GM12891 (cell line): ENCODE measurements at regions not wholly inside any gene's neighbourhood (a gene's known extent, or its start where the extent isn't known, plus 50 kb on each side); places are given as distances from the start of the nearest gene placed in this dataset.
"Not testable (repeated sequence)": the region's sequence is repeated elsewhere in the genome, so short reads cannot be mapped to it uniquely, and the experiment has no call there.

ENCODE experiments used
- PAX5 ChIP-seq: IDR thresholded peaks from 2 replicates; pipeline ENCODE4 v1.6.1; 2011; ENCODE audit warnings: low read length, moderate library complexity, mild to moderate bottlenecking; ENCODE audit not compliant: insufficient read depth, severe bottlenecking
- POLR2A ChIP-seq: IDR thresholded peaks from 2 replicates; pipeline ENCODE4 v1.6.1; 2011; ENCODE audit warnings: low read depth, low read length, control low read depth
- TAF1 ChIP-seq: IDR thresholded peaks from 2 replicates; pipeline ENCODE4 v1.6.1; 2011; ENCODE audit warnings: low read depth, low read length, control low read depth

GRCh38 chr17:22270809-22271208 lies 578.5 kb downstream of the KCNJ18 start:
- not testable (repeated sequence) for TF ChIP-seq POLR2A, TAF1, PAX5
